ENCODE measurements at regions not wholly inside any gene's neighbourhood (a gene's known extent, or its start where the extent isn't known, plus 50 kb on each side); places are given as distances from the start of the nearest gene placed in this dataset.

- H3K27me3 Mint-ChIP-seq (ENCODE audit: unreplicated experiment): peaks cover 1% of the 10 kb centered on the region
- H3K27ac Mint-ChIP-seq (ENCODE audit: unreplicated experiment): no peak overlapping the region
- H3K4me3 Mint-ChIP-seq (ENCODE audit: unreplicated experiment): no peak overlapping the region
- DNase-seq: no peak
- peaks cover 2% of the 10 kb centered on the region for H3K4me1 Mint-ChIP-seq (ENCODE audit: low read depth, unreplicated experiment)
- H3K9me3 Mint-ChIP-seq (ENCODE audit: unreplicated experiment): peaks cover 3% of the 10 kb centered on the region
- no peak for TF ChIP-seq CTCF (IDR thresholded peaks at IDR 0.05; ENCODE audit: partially characterized antibody, unreplicated experiment)
- no peaks in the 10 kb centered on the region for H3K36me3 Mint-ChIP-seq (ENCODE audit: unreplicated experiment)
These were observed 162.0 kb downstream of the SH3BP4 start for GRCh38 chr2:235113854-235114253.

- H3K27ac Mint-ChIP-seq (ENCODE audit: unreplicated experiment): no peak overlapping the region
- H3K4me3 Mint-ChIP-seq (ENCODE audit: unreplicated experiment): no peak overlapping the region
- peaks cover 2% of the 10 kb centered on the region for H3K4me1 Mint-ChIP-seq (ENCODE audit: low read depth, unreplicated experiment)
- no peaks in the 10 kb centered on the region for H3K9me3 Mint-ChIP-seq (ENCODE audit: unreplicated experiment)
- peaks cover 1% of the 10 kb centered on the region for H3K27me3 Mint-ChIP-seq (ENCODE audit: unreplicated experiment)
- H3K36me3 Mint-ChIP-seq (ENCODE audit: unreplicated experiment): peaks cover under 1% of the 10 kb centered on the region
- no peak for DNase-seq
- no peak for TF ChIP-seq CTCF (IDR thresholded peaks at IDR 0.05; ENCODE audit: partially characterized antibody, unreplicated experiment)
These were observed 162.5 kb downstream of the SH3BP4 start for GRCh38 chr2:235114286-235114685.

GRCh38 chr2:235115521-235115920 is 163.7 kb downstream of the SH3BP4 start:
- no peak for DNase-seq
- Mint-ChIP-seq H3K9me3 (ENCODE audit: unreplicated experiment) (no peaks in the 10 kb centered on the region), H3K4me1 (ENCODE audit: low read depth, unreplicated experiment) (peaks cover 2% of the 10 kb centered on the region), H3K27me3 (ENCODE audit: unreplicated experiment) (peaks cover 1% of the 10 kb centered on the region), H3K36me3 (ENCODE audit: unreplicated experiment) (peaks cover 6% of the 10 kb centered on the region), H3K27ac (ENCODE audit: unreplicated experiment) (no peak overlapping the region), H3K4me3 (ENCODE audit: unreplicated experiment) (no peak overlapping the region)
- TF ChIP-seq CTCF (IDR thresholded peaks at IDR 0.05; ENCODE audit: partially characterized antibody, unreplicated experiment): no peak

GRCh38 chr2:235116885-235117492 is 165.2 kb downstream of the SH3BP4 start:
- Mint-ChIP-seq H3K4me1 (ENCODE audit: low read depth, unreplicated experiment) (peaks cover 2% of the 10 kb centered on the region), H3K27me3 (ENCODE audit: unreplicated experiment) (peaks cover 1% of the 10 kb centered on the region), H3K27ac (ENCODE audit: unreplicated experiment) (no peak overlapping the region), H3K9me3 (ENCODE audit: unreplicated experiment) (no peaks in the 10 kb centered on the region), H3K4me3 (ENCODE audit: unreplicated experiment) (no peak overlapping the region), H3K36me3 (ENCODE audit: unreplicated experiment) (peaks cover 6% of the 10 kb centered on the region)
- no peak for DNase-seq
- TF ChIP-seq CTCF (IDR thresholded peaks at IDR 0.05; ENCODE audit: partially characterized antibody, unreplicated experiment): peak; percentile 86

- no peak overlapping the region for H3K27ac Mint-ChIP-seq (ENCODE audit: unreplicated experiment)
- no peak for DNase-seq
These were observed 175.0 kb downstream of the SH3BP4 start for GRCh38 chr2:235126768-235127167.

More at GRCh38 chr2:235126768-235127167, 175.0 kb downstream of the SH3BP4 start:
- Mint-ChIP-seq H3K4me1 (ENCODE audit: low read depth, unreplicated experiment) (no peaks in the 10 kb centered on the region), H3K9me3 (ENCODE audit: unreplicated experiment) (no peaks in the 10 kb centered on the region), H3K4me3 (ENCODE audit: unreplicated experiment) (no peak overlapping the region), H3K36me3 (ENCODE audit: unreplicated experiment) (peaks cover 4% of the 10 kb centered on the region), H3K27me3 (ENCODE audit: unreplicated experiment) (peaks cover 2% of the 10 kb centered on the region)
- no peak for TF ChIP-seq CTCF (IDR thresholded peaks at IDR 0.05; ENCODE audit: partially characterized antibody, unreplicated experiment)
